ENCODE measurements at regions not wholly inside any gene's neighbourhood (a gene's known extent, or its start where the extent isn't known, plus 50 kb on each side); places are given as distances from the start of the nearest gene placed in this dataset.
A peak's percentile ranks its signal among the peaks of the same experiment; 100 is the strongest.

DNA sequence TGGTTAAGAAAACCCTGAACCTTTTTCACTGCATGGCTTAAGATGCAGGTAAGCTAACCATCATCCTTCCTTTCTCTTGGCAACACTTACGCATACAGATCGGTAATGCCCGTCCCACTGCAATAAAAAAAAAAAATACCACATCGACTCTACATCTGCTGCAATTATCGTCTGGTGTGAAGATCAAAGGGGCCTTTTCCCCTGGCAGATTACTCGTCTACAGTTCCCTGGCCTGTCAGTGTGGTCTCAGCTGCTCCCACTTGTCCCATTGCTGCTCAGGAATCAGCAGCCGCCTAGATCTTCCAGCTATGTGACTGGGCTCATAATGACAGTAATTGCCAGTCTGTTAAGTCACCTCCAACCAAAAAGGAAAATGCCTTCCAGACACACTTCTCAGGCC is 133.1 kb downstream of the SETD4 start:
- Histone ChIP-seq H3K27me3 (ENCODE audit: insufficient read depth, low read length, poor library complexity, severe bottlenecking) (no peaks in the 10 kb centered on the region), H2AFZ (ENCODE audit: low read length) (no peak overlapping the region), H3K79me2 (ENCODE audit: insufficient read depth, low read length) (no peaks in the 10 kb centered on the region), H3K9me2 (replicated peaks; ENCODE audit: low read depth, low read length) (no peaks in the 10 kb centered on the region), H3K4me3 (ENCODE audit: low read length, poor library complexity, severe bottlenecking) (no peak overlapping the region), H3K4me1 (ENCODE audit: insufficient read depth, low read length, poor library complexity, severe bottlenecking) (peaks cover 12% of the 10 kb centered on the region), H3F3A (ENCODE audit: low read depth) (no peaks in the 10 kb centered on the region), H3K36me3 (ENCODE audit: insufficient read depth, low read length) (no peaks in the 10 kb centered on the region), H4K20me1 (ENCODE audit: insufficient read depth, low read length, poor library complexity, severe bottlenecking) (no peaks in the 10 kb centered on the region), H3K9ac (ENCODE audit: low read depth, low read length, poor library complexity, severe bottlenecking) (no peak overlapping the region), H3K4me2 (ENCODE audit: low read depth, low read length, poor library complexity, severe bottlenecking) (no peak overlapping the region), H3K9me3 (ENCODE audit: insufficient read depth, low read depth, low read length) (no peaks in the 10 kb centered on the region)
- TF ChIP-seq EZH2phosphoT487 (IDR thresholded peaks at IDR 0.05; ENCODE audit: borderline replicate concordance) (no peak), CTCF (conservative IDR thresholded peaks at IDR 0.05; ENCODE audit: low read length) (no peak)

GRCh38 chr21:35926003-35926740 is 134.2 kb downstream of the SETD4 start:
- H3K36me3 ChIP-seq (ENCODE audit: insufficient read depth, low read length) = no peaks in the 10 kb centered on the region
- no peaks in the 10 kb centered on the region for H3K9me3 ChIP-seq (ENCODE audit: insufficient read depth, low read depth, low read length)
- no peaks in the 10 kb centered on the region for H4K20me1 ChIP-seq (ENCODE audit: insufficient read depth, low read length, poor library complexity, severe bottlenecking)
- no peaks in the 10 kb centered on the region for H3K79me2 ChIP-seq (ENCODE audit: insufficient read depth, low read length)
- no peak overlapping the region for H3K9ac ChIP-seq (ENCODE audit: low read depth, low read length, poor library complexity, severe bottlenecking)
- H3K9me2 ChIP-seq (replicated peaks; ENCODE audit: low read depth, low read length) = no peaks in the 10 kb centered on the region
- TF ChIP-seq CTCF (conservative IDR thresholded peaks at IDR 0.05; ENCODE audit: low read length) (no peak), EZH2phosphoT487 (IDR thresholded peaks at IDR 0.05; ENCODE audit: borderline replicate concordance) (no peak)
- no peaks in the 10 kb centered on the region for H3K27me3 ChIP-seq (ENCODE audit: insufficient read depth, low read length, poor library complexity, severe bottlenecking)
- H3K4me3 ChIP-seq (ENCODE audit: low read length, poor library complexity, severe bottlenecking) = no peak overlapping the region
- H2AFZ ChIP-seq (ENCODE audit: low read length) = no peak overlapping the region
- H3K4me1 ChIP-seq (ENCODE audit: insufficient read depth, low read length, poor library complexity, severe bottlenecking) = peaks cover 10% of the 10 kb centered on the region
- H3F3A ChIP-seq (ENCODE audit: low read depth) = no peaks in the 10 kb centered on the region
- H3K4me2 ChIP-seq (ENCODE audit: low read depth, low read length, poor library complexity, severe bottlenecking) = no peak overlapping the region

- no peaks in the 10 kb centered on the region for H3K27me3 ChIP-seq (ENCODE audit: insufficient read depth, low read length, poor library complexity, severe bottlenecking)
- H3K4me2 ChIP-seq (ENCODE audit: low read depth, low read length, poor library complexity, severe bottlenecking) = peak overlapping the region; percentile 41
Observed at GRCh38 chr21:35925497-35925896, 134.8 kb downstream of the SETD4 start.

More at GRCh38 chr21:35925497-35925896, 134.8 kb downstream of the SETD4 start:
- Histone ChIP-seq H2AFZ (ENCODE audit: low read length) (no peak overlapping the region), H3K4me3 (ENCODE audit: low read length, poor library complexity, severe bottlenecking) (no peak overlapping the region), H3F3A (ENCODE audit: low read depth) (no peaks in the 10 kb centered on the region), H3K9me2 (replicated peaks; ENCODE audit: low read depth, low read length) (no peaks in the 10 kb centered on the region), H3K4me1 (ENCODE audit: insufficient read depth, low read length, poor library complexity, severe bottlenecking) (peaks cover 10% of the 10 kb centered on the region), H3K9me3 (ENCODE audit: insufficient read depth, low read depth, low read length) (no peaks in the 10 kb centered on the region), H4K20me1 (ENCODE audit: insufficient read depth, low read length, poor library complexity, severe bottlenecking) (no peaks in the 10 kb centered on the region), H3K79me2 (ENCODE audit: insufficient read depth, low read length) (no peaks in the 10 kb centered on the region), H3K9ac (ENCODE audit: low read depth, low read length, poor library complexity, severe bottlenecking) (no peak overlapping the region), H3K36me3 (ENCODE audit: insufficient read depth, low read length) (no peaks in the 10 kb centered on the region)
- TF ChIP-seq CTCF (conservative IDR thresholded peaks at IDR 0.05; ENCODE audit: low read length) = no peak
- TF ChIP-seq EZH2phosphoT487 (IDR thresholded peaks at IDR 0.05; ENCODE audit: borderline replicate concordance) = no peak
